Adrenal gland (tissue), 5 donors: ENCODE measurements at regions not wholly inside any gene's neighbourhood (a gene's known extent, or its start where the extent isn't known, plus 50 kb on each side); places are given as distances from the start of the nearest gene placed in this dataset.
A peak's percentile ranks its signal among the peaks of the same experiment; 100 is the strongest.

ENCODE experiments used
- POLR2A ChIP-seq, 2 donors: fragments of 450-650 bp; IDR thresholded peaks; one replicate each; pipeline ENCODE4 v1.6.1; 2017; ENCODE audit warnings: antibody characterized with exemption in 2 of 2, mild to moderate bottlenecking in 2 of 2, moderate library complexity in 1 of 2
- TF ChIP-seq, protein P1 (sequence below), 6 experiments: fragments of 450-650 bp in 4 of 6; fragments of 200-600 bp in 2 of 6; sonication (generic) in 1 of 6; IDR thresholded peaks; 1 replicate in 5 of 6; 2 replicates in 1 of 6; pipeline versions ENCODE4 v1.5.1 to v1.8.0; 2016 to 2021; ENCODE audit warnings: antibody characterized with exemption in 6 of 6, mild to moderate bottlenecking in 2 of 6, moderate library complexity in 1 of 6
- donor health status: DM: no; HTN: no; CAD: no.

DNA sequence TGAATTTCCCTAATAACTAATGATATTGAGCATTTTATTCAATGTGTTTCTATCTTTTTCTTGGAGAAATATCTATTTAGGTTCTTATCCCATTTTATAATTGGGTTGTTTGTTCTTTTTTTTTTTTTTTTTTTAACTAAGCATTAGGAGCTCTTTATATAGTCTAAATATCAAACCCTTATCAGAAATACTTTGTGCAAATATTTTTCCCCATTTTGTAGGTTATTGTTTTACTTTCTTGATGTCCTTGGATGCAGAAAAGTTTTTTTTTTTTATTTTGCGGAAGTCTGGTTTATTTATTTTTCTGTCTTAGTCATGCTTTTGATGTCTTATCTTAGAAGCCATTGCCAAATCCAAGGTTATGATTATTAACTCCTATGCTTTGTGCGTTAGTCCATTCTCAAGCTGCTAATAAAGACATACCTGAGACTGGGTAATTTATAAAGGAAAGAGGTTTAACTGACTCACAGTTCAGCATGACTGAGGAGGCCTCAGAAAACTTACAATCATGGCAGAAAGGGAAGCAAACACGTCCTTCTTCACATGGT, 434.3 kb upstream of the TBX3 start:
- TF ChIP-seq, protein P1, sequence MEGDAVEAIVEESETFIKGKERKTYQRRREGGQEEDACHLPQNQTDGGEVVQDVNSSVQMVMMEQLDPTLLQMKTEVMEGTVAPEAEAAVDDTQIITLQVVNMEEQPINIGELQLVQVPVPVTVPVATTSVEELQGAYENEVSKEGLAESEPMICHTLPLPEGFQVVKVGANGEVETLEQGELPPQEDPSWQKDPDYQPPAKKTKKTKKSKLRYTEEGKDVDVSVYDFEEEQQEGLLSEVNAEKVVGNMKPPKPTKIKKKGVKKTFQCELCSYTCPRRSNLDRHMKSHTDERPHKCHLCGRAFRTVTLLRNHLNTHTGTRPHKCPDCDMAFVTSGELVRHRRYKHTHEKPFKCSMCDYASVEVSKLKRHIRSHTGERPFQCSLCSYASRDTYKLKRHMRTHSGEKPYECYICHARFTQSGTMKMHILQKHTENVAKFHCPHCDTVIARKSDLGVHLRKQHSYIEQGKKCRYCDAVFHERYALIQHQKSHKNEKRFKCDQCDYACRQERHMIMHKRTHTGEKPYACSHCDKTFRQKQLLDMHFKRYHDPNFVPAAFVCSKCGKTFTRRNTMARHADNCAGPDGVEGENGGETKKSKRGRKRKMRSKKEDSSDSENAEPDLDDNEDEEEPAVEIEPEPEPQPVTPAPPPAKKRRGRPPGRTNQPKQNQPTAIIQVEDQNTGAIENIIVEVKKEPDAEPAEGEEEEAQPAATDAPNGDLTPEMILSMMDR (IDR thresholded peaks at IDR 0.05), result no peak
- peak in 1 of 2 donors; percentile 10 for TF ChIP-seq POLR2A (IDR thresholded peaks at IDR 0.05)
